ENCODE measurements at regions not wholly inside any gene's neighbourhood (a gene's known extent, or its start where the extent isn't known, plus 50 kb on each side); places are given as distances from the start of the nearest gene placed in this dataset.

DNA sequence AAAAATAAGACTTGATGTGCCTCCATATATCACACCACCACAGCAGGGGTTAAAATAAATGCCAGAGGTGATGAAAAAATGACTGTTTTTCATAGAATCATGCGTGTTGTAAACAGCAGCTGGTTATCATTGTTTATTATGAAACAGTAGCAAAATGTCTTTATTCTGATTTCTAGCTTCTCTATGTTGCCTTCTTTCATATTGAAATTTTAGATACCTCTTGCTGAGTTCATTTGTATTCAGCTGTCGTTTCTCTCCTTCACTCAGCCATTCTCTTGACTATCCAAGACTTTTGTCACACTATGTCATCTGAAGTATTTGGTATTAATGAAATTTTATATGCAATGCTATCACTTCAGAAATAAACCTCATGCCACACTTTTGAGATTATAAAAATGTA, 465.0 kb downstream of the TAF11L14 start:
- TF ChIP-seq CTCF (IDR thresholded peaks at IDR 0.05): no peak
- no peak for TF ChIP-seq POLR2A (IDR thresholded peaks at IDR 0.05)

Measured in Peyer's patch (tissue), 4 donors.